Upper lobe of left lung (tissue), 6 donors: ENCODE measurements at regions not wholly inside any gene's neighbourhood (a gene's known extent, or its start where the extent isn't known, plus 50 kb on each side); places are given as distances from the start of the nearest gene placed in this dataset.

Experiments
- ATAC-seq, 2 donors: fragments of 200-7000 bp; cut with Tn5 transposase; one replicate each; pipeline ENCODE4 v1.9.1; 2022; ENCODE audit warnings: mild to moderate bottlenecking in 2 of 2, moderate library complexity in 2 of 2; ENCODE audit not compliant: low FRiP score in 2 of 2
- DNase-seq, 2 donors: peaks; one replicate each; pipeline ENCODE4 v3.0.0-alpha.2; 2019 to 2020
- H3K27ac ChIP-seq, 4 donors: fragments of 200-600 bp; sonication (generic); one replicate each; pipeline ENCODE4 v1.5.1; 2016 to 2019
- H3K27me3 ChIP-seq, 4 donors: fragments of 200-600 bp; sonication (generic); one replicate each; pipeline ENCODE4 v1.5.1; 2017 to 2019
- H3K36me3 ChIP-seq, 4 donors: fragments of 200-600 bp; sonication (generic); one replicate each; pipeline ENCODE4 v1.5.1; 2016 to 2019
- H3K4me1 ChIP-seq, 4 donors: fragments of 200-600 bp; sonication (generic); one replicate each; pipeline ENCODE4 v1.5.1; 2018 to 2019
- H3K4me3 ChIP-seq, 4 donors: fragments of 200-600 bp; sonication (generic); one replicate each; pipeline ENCODE4 v1.5.1; 2017 to 2019; ENCODE audit warnings: mild to moderate bottlenecking in 2 of 4, moderate library complexity in 1 of 4
- H3K9me3 ChIP-seq, 4 donors: fragments of 200-600 bp; sonication (generic); one replicate each; pipeline ENCODE4 v1.5.1; 2018 to 2019
- EP300 ChIP-seq, 4 donors: sonication (generic); formaldehyde crosslinking; IDR thresholded peaks; one replicate each; pipeline ENCODE4 v1.5.1; 2017; ENCODE audit warnings: antibody characterized with exemption in 4 of 4, control low read depth in 2 of 4
- POLR2A ChIP-seq, 4 donors: fragments of 450-650 bp; IDR thresholded peaks; one replicate each; pipeline ENCODE4 v1.5.1; 2016 to 2017; ENCODE audit warnings: antibody characterized with exemption in 4 of 4, mild to moderate bottlenecking in 2 of 4
- POLR2AphosphoS5 ChIP-seq, 2 donors: sonication (generic); formaldehyde crosslinking; IDR thresholded peaks; one replicate each; pipeline ENCODE4 v1.5.1; 2017; ENCODE audit warnings: antibody characterized with exemption in 2 of 2
- WGBS, 2 donors: methylation state at CpG; one replicate each; pipeline ENCODE4 v1.1.5; 2017 to 2018; 5-methylcytosine and 5-hydroxymethylcytosine counted together
- TF ChIP-seq, protein P1 (sequence below), 6 experiments: fragments of 450-650 bp in 4 of 6; fragments of 200-600 bp in 2 of 6; sonication (generic) in 2 of 6; IDR thresholded peaks; one replicate each; pipeline ENCODE4 v1.5.1; 2016 to 2019; ENCODE audit warnings: antibody characterized with exemption in 6 of 6
- donor health status: DM: no; HTN: no; CAD: no; lungs with moderate emphysema.
- donor health status: DM: no; HTN: yes; CAD: no; lungs with severe emphysema.

DNA sequence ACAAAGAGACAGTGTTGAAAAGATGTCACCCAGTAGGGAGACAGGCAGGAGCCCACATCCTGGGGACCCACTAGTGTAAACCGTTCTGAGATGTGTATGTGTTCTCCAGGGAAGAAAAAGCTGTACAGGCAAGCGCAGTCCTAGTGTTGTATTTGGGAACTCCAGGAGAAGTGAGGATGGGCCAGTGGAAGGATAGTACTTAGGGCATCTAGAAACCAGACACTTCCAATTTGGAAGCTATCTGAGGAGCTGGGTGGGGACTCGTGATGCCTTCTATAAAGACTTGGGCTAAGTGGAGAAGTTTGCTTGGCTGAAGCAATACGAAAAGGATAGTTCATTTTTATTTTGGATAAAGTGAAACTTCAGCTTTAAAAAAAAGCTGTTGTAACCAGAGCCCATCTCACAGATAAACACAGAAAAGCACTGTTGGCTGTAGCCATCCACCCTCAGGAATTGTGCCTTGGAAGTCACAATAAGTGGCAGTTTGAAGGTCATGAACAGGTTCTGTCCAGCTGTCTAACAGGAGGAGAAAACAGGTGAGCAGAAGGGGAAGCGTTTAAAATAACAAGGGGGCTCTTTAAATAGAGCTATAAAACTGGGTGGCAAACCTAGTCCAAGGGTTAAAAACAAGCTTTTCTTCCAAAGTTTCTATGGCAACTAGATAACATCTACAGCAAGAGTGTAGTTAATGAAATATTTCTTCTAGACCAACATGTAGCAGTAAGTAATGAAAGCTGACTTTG, 108.0 kb upstream of the ARHGAP5 start:
- 78 to 82% methylated on average over 5 of the region's 5 CpGs for WGBS, 2 donors
- no peak overlapping the region for H3K27ac ChIP-seq

DNA sequence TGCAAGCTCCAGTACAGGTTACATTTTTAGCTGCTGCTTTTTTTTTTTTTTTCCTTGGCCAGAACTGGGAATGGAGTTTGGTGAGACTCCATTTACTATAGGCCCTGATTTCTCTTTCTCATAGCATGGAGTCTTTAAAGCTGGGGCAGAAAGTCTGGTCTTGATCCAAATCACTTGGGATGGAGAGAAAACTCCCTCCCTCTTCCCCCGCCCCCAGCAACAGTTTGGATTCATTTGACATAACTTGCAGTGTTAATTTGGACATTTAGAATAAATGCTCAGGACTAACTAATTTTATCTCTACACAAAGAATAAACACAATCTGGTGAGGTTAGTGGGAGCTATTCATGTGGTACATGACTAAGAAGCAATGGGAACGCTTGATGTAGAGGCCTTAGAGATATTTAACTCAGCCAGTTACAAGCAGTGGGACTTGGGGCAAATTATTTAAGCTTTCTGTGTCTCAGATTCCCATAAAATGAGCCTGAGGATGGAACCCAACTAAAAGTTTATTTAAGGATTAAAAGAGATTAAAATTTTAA, 107.3 kb upstream of the ARHGAP5 start:
- peaks cover 0 to 9% (median 2%) of the 10 kb centered on the region in 4 donors for H3K4me1 ChIP-seq
- WGBS, 2 donors, result 88% methylated on average over 2 of the region's 2 CpGs
- no peak for TF ChIP-seq POLR2AphosphoS5 (IDR thresholded peaks at IDR 0.05)
- no peak for TF ChIP-seq EP300 (IDR thresholded peaks at IDR 0.05)
- TF ChIP-seq, protein P1, sequence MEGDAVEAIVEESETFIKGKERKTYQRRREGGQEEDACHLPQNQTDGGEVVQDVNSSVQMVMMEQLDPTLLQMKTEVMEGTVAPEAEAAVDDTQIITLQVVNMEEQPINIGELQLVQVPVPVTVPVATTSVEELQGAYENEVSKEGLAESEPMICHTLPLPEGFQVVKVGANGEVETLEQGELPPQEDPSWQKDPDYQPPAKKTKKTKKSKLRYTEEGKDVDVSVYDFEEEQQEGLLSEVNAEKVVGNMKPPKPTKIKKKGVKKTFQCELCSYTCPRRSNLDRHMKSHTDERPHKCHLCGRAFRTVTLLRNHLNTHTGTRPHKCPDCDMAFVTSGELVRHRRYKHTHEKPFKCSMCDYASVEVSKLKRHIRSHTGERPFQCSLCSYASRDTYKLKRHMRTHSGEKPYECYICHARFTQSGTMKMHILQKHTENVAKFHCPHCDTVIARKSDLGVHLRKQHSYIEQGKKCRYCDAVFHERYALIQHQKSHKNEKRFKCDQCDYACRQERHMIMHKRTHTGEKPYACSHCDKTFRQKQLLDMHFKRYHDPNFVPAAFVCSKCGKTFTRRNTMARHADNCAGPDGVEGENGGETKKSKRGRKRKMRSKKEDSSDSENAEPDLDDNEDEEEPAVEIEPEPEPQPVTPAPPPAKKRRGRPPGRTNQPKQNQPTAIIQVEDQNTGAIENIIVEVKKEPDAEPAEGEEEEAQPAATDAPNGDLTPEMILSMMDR (IDR thresholded peaks at IDR 0.05), result no peak
- no peak for TF ChIP-seq POLR2A (IDR thresholded peaks at IDR 0.05)
- no peak overlapping the region for H3K27ac ChIP-seq
- peaks cover 0 to 9% (median 0%) of the 10 kb centered on the region in 4 donors for H3K9me3 ChIP-seq
- ATAC-seq, result no peak
- H3K36me3 ChIP-seq, result no peaks in the 10 kb centered on the region
- DNase-seq, result no peak
- no peaks in the 10 kb centered on the region for H3K27me3 ChIP-seq
- no peak overlapping the region for H3K4me3 ChIP-seq

More for the DNA sequence above, 108.0 kb upstream of the ARHGAP5 start:
- peaks cover 0 to 3% (median 0%) of the 10 kb centered on the region in 4 donors for H3K9me3 ChIP-seq
- TF ChIP-seq, protein P1 (IDR thresholded peaks at IDR 0.05), result no peak
- no peak for TF ChIP-seq POLR2AphosphoS5 (IDR thresholded peaks at IDR 0.05)
- TF ChIP-seq POLR2A (IDR thresholded peaks at IDR 0.05), result no peak
- TF ChIP-seq EP300 (IDR thresholded peaks at IDR 0.05), result no peak
- peak in 1 of 2 donors; percentile 13 for ATAC-seq
- H3K4me1 ChIP-seq, result peaks cover 0 to 9% (median 2%) of the 10 kb centered on the region in 4 donors
- no peak overlapping the region for H3K4me3 ChIP-seq
- H3K36me3 ChIP-seq, result no peaks in the 10 kb centered on the region
- no peak for DNase-seq
- no peaks in the 10 kb centered on the region for H3K27me3 ChIP-seq

DNA sequence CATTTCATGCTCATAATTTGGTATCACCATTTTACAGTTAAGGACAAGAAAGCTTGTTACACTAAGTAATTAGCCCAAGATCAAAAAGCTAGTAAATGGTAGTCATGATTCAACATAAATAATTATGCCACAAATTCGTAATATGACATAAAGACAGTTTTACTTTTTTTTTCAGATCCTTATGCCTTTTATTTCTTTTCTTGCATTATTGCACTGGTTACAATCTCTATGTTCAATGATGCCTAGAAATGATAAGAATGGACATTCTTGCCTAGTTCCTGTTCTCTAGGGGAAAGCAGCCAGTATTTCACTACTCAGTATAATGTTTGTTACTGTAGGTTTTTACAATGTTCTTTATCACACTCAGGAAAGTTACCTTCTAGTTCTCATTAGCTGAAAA, 106.4 kb upstream of the ARHGAP5 start:
- WGBS, 2 donors, result 79 to 93% methylated on average over 1 of the region's 1 CpG
- no peak overlapping the region for H3K27ac ChIP-seq
- peaks cover 0 to 8% (median 0%) of the 10 kb centered on the region in 4 donors for H3K4me1 ChIP-seq
- no peaks in the 10 kb centered on the region for H3K36me3 ChIP-seq
- no peak for TF ChIP-seq POLR2A (IDR thresholded peaks at IDR 0.05)
- TF ChIP-seq, protein P1 (IDR thresholded peaks at IDR 0.05), result no peak
- no peak for TF ChIP-seq POLR2AphosphoS5 (IDR thresholded peaks at IDR 0.05)
- no peak for TF ChIP-seq EP300 (IDR thresholded peaks at IDR 0.05)
- H3K9me3 ChIP-seq, result peaks cover 0 to 9% (median 0%) of the 10 kb centered on the region in 4 donors
- H3K27me3 ChIP-seq, result no peaks in the 10 kb centered on the region
- no peak overlapping the region for H3K4me3 ChIP-seq
- ATAC-seq, result no peak
- DNase-seq, result no peak

DNA sequence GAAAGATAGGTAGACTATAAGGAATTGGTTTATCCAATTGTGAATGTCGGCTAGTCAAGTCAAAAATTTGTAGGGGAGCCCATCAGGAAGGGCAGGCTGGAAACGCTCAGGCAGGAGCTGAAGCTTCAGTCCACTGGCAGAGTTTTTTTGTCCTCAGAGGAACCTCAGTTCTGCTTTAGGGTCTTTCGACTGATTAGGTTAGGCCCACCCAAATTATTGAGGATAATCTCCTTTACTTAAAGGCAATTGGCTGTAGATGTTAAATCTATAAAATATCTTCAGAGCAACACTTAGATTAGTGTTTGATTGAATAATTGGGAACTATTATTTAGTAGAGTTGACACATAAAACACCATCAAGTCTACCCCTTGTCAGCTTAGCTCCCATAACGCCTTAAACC, 105.5 kb upstream of the ARHGAP5 start:
- H3K4me3 ChIP-seq, result no peak overlapping the region
- no peaks in the 10 kb centered on the region for H3K27me3 ChIP-seq
- H3K36me3 ChIP-seq, result no peaks in the 10 kb centered on the region
- no peak overlapping the region for H3K27ac ChIP-seq
- DNase-seq (no peak), ATAC-seq (no peak)
- WGBS, 2 donors, result 94 to 97% methylated on average over 4 of the region's 4 CpGs
- H3K4me1 ChIP-seq, result peaks cover 0 to 4% (median 0%) of the 10 kb centered on the region in 4 donors
- H3K9me3 ChIP-seq, result peaks cover 0 to 9% (median 0%) of the 10 kb centered on the region in 4 donors
- TF ChIP-seq POLR2AphosphoS5 (IDR thresholded peaks at IDR 0.05) (no peak), POLR2A (IDR thresholded peaks at IDR 0.05) (no peak), EP300 (IDR thresholded peaks at IDR 0.05) (no peak)
- TF ChIP-seq, protein P1 (IDR thresholded peaks at IDR 0.05), result no peak
